IMR-90 (cell line): ENCODE measurements at regions not wholly inside any gene's neighbourhood (a gene's known extent, or its start where the extent isn't known, plus 50 kb on each side); places are given as distances from the start of the nearest gene placed in this dataset.

Source experiments
- ATAC-seq: fragments of 200-7000 bp; cut with Tn5 transposase; 2 replicates; pipeline ENCODE4 v1.9.1; 2020; ENCODE audit warnings: low read depth, mild to moderate bottlenecking, moderate library complexity
- BruUV-seq: library from RNA; stranded (reverse); fragments of 400-500 nt; replicated peaks from 2 replicates; lab custom pipeline; 2021; lab: Mats Ljungman, UMichigan
- CTCF ChIA-PET: fragments of 300-600 bp; formaldehyde crosslinking; extraction: SDS; loops from one replicate; lab custom pipeline; 2021; ENCODE audit warnings: antibody characterized with exemption; lab: Yijun Ruan, JAX
- POLR2A ChIA-PET: fragments of 300-600 bp; sonication (Branson Sonifier 250); formaldehyde crosslinking; loops from one replicate; lab custom pipeline; 2022; ENCODE audit warnings: antibody characterized with exemption; ENCODE audit not compliant: unreplicated experiment; lab: Charles Lee
- DNase-seq: peaks from one replicate; pipeline ENCODE4 v3.0.0; 2013
- H2AFZ ChIP-seq: replicated peaks from 2 replicates; pipeline ENCODE3; 2013; ENCODE audit warnings: low read length, mild to moderate bottlenecking; ENCODE audit not compliant: poor library complexity
- H2AK5ac ChIP-seq: 2 replicates; pipeline ENCODE4 v1.6.1; 2013; ENCODE audit warnings: low read depth, low read length, inconsistent platforms
- H2AK9ac ChIP-seq: replicated peaks from 2 replicates; pipeline ENCODE3; 2013; ENCODE audit warnings: mild to moderate bottlenecking, low read depth, low read length, moderate library complexity; ENCODE audit not compliant: poor library complexity
- H2BK120ac ChIP-seq: 2 replicates; pipeline ENCODE4 v1.6.1; 2013; ENCODE audit warnings: low read depth, low read length, inconsistent platforms
- H2BK15ac ChIP-seq: 3 replicates; pipeline ENCODE4 v1.6.1; 2013; ENCODE audit warnings: low read depth, low read length, inconsistent platforms
- H2BK20ac ChIP-seq: 2 replicates; pipeline ENCODE4 v1.6.1; 2013; ENCODE audit warnings: low read depth, mild to moderate bottlenecking, inconsistent platforms, low read length, moderate library complexity
- H2BK5ac ChIP-seq: 2 replicates; pipeline ENCODE4 v1.6.1; 2013; ENCODE audit warnings: mild to moderate bottlenecking, low read depth, low read length, inconsistent platforms; ENCODE audit not compliant: poor library complexity, severe bottlenecking
- H3K14ac ChIP-seq: replicated peaks from 2 replicates; pipeline ENCODE4 v1.6.1; 2013; ENCODE audit warnings: low read depth, low read length, inconsistent platforms
- H3K18ac ChIP-seq: 2 replicates; pipeline ENCODE4 v1.6.1; 2013; ENCODE audit warnings: low read depth, low read length, control low read depth
- H3K23ac ChIP-seq: 2 replicates; pipeline ENCODE4 v1.6.1; 2013; ENCODE audit warnings: low read depth, low read length, inconsistent platforms
- H3K27ac ChIP-seq: 2 replicates; pipeline ENCODE4 v1.5.1; 2013; ENCODE audit warnings: mild to moderate bottlenecking, control low read depth, low read length; ENCODE audit not compliant: insufficient read depth
- H3K27me3 ChIP-seq: 2 replicates; pipeline ENCODE4 v1.6.1; 2013; ENCODE audit warnings: low read length; ENCODE audit not compliant: control insufficient read depth, insufficient read depth
- H3K36me3 ChIP-seq: 2 replicates; pipeline ENCODE4 v1.6.1; 2013; ENCODE audit warnings: low read length, mixed read lengths; ENCODE audit not compliant: control insufficient read depth, insufficient read depth
- H3K4ac ChIP-seq: 2 replicates; pipeline ENCODE4 v1.6.1; 2013; ENCODE audit warnings: low read depth, low read length, inconsistent platforms
- H3K4me1 ChIP-seq: 2 replicates; pipeline ENCODE4 v1.6.1; 2013; ENCODE audit warnings: low read length, mixed read lengths; ENCODE audit not compliant: control insufficient read depth, insufficient read depth
- H3K4me2 ChIP-seq: 2 replicates; pipeline ENCODE4 v1.6.1; 2013; ENCODE audit warnings: low read depth, mild to moderate bottlenecking, control low read depth, low read length, moderate library complexity
- H3K4me3 ChIP-seq: 2 replicates; pipeline ENCODE4 v1.5.1; 2013; ENCODE audit warnings: low read depth, mild to moderate bottlenecking, control low read depth, low read length, moderate library complexity; ENCODE audit not compliant: insufficient read depth
- H3K56ac ChIP-seq: 2 replicates; pipeline ENCODE4 v1.6.1; 2013; ENCODE audit warnings: low read length, inconsistent platforms; ENCODE audit not compliant: insufficient read depth; ENCODE audit errors: extremely low read depth
- H3K79me1 ChIP-seq, 2 experiments: 2 replicates each; pipeline ENCODE4 v1.6.1; 2013; ENCODE audit warnings: low read length in 2 of 2, inconsistent platforms in 1 of 2, low read depth in 1 of 2
- H3K9ac ChIP-seq: 2 replicates; pipeline ENCODE4 v1.6.1; 2013; ENCODE audit warnings: low read depth, low read length, control low read depth
- H3K9me1 ChIP-seq: 2 replicates; pipeline ENCODE4 v1.6.1; 2013; ENCODE audit warnings: low read length, inconsistent platforms; ENCODE audit not compliant: insufficient read depth
- H3K9me3 ChIP-seq: 2 replicates; pipeline ENCODE4 v1.6.1; 2013; ENCODE audit warnings: low read length; ENCODE audit not compliant: control insufficient read depth, insufficient read depth
- H4K20me1 ChIP-seq: 2 replicates; pipeline ENCODE4 v1.6.1; 2013; ENCODE audit warnings: low read length, inconsistent platforms; ENCODE audit not compliant: insufficient read depth
- H4K5ac ChIP-seq: 2 replicates; pipeline ENCODE4 v1.6.1; 2013; ENCODE audit warnings: mild to moderate bottlenecking, low read depth, low read length, control low read depth
- H4K8ac ChIP-seq, 2 experiments: 2 replicates each; pipeline ENCODE4 v1.6.1; 2013; ENCODE audit warnings: low read depth in 2 of 2, low read length in 2 of 2, control low read depth in 1 of 2, inconsistent platforms in 1 of 2
- H4K91ac ChIP-seq: 2 replicates; pipeline ENCODE4 v1.6.1; 2013; ENCODE audit warnings: low read depth, low read length, inconsistent platforms; ENCODE audit not compliant: insufficient read depth
- BHLHE40 ChIP-seq: fragments of 150-350 bp; IDR thresholded peaks from 2 replicates; pipeline ENCODE4 v1.6.1; 2016; ENCODE audit warnings: mild to moderate bottlenecking, low read depth, low read length
- CEBPB ChIP-seq: IDR thresholded peaks from 2 replicates; pipeline ENCODE4 v1.6.1; 2012; ENCODE audit warnings: low read depth, low read length, improper control_type of control experiment
- FOS ChIP-seq: fragments of 150-350 bp; IDR thresholded peaks from 2 replicates; pipeline ENCODE4 v1.6.1; 2016; ENCODE audit warnings: low read depth, low read length
- POLR2A ChIP-seq: IDR thresholded peaks from 2 replicates; pipeline ENCODE4 v1.6.1; 2012; ENCODE audit warnings: mild to moderate bottlenecking, low read depth, low read length
- RCOR1 ChIP-seq: IDR thresholded peaks from 2 replicates; pipeline ENCODE4 v1.6.1; 2012; ENCODE audit warnings: mild to moderate bottlenecking, low read length, improper control_type of control experiment; ENCODE audit not compliant: insufficient replicate concordance
- RFX5 ChIP-seq: IDR thresholded peaks from 2 replicates; pipeline ENCODE4 v1.8.0; 2012; ENCODE audit warnings: low read depth, mild to moderate bottlenecking, low read length, moderate library complexity
- SMC3 ChIP-seq: fragments of 150-350 bp; IDR thresholded peaks from 2 replicates; pipeline ENCODE4 v1.6.1; 2016; ENCODE audit warnings: low read depth, mild to moderate bottlenecking, antibody characterized with exemption, low read length, moderate library complexity
- WGBS, 2 experiments: methylation state at CpG; one replicate each; pipeline versions ENCODE4 v1.1.5 to v1.1.7; 2013; ENCODE audit warnings: missing lambda C conversion rate in 2 of 2; ENCODE audit not compliant: insufficient read length in 1 of 2; ENCODE audit errors: extremely low coverage in 2 of 2; 5-methylcytosine and 5-hydroxymethylcytosine counted together
- dilution Hi-C: fragments of 300-500 bp; cut with HindIII; formaldehyde crosslinking; loops from one replicate; pipeline ENCODE4 v1.14.3; 2018; ENCODE audit warnings: low sequenced_read_pairs; ENCODE audit not compliant: unreplicated experiment
- in situ Hi-C: fragments of 300-500 bp; cut with MboI; formaldehyde crosslinking; loops from 3 replicates; pipeline ENCODE4 v1.14.3; 2019; ENCODE audit warnings: low sequenced_read_pairs, inconsistent platforms, mixed read lengths
- intact Hi-C: fragments of 100-400 bp; cut with micrococcal nuclease; formaldehyde crosslinking; loops from 2 replicates; pipeline ENCODE4 v1.10.0; 2022
- TF ChIP-seq, protein P1 (sequence below): fragments of 150-350 bp; IDR thresholded peaks from 2 replicates; pipeline ENCODE4 v1.6.1; 2016; ENCODE audit warnings: low read depth, mild to moderate bottlenecking, low read length, moderate library complexity, borderline replicate concordance

DNA sequence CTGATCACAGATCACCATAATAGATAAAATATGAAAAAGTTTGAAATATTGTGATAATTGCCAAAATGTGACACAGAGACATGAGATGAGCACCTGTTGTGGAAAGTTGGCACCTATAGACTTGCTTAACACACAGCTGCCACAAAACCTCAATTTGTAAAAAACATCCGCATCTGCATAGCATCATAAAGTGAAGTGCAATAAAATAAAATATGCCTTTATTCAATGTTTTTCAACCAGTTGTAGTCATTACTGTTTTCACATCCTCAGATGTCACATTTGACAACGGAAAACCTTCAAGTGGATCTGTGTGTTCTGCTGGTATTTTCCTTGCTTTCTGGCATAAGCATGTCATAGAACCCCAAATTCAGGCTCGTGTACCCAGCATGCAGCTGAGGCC lies 50.2 kb upstream of the IFNGR1 start:
- Histone ChIP-seq H2BK120ac (no peak overlapping the region), H4K20me1 (no peaks in the 10 kb centered on the region), H4K8ac (no peak overlapping the region), H2AFZ (no peak overlapping the region), H4K91ac (no peak overlapping the region), H2BK20ac (no peak overlapping the region), H3K4me2 (no peak overlapping the region), H2BK5ac (no peak overlapping the region), H3K14ac (no peak overlapping the region), H2AK9ac (no peak overlapping the region), H2BK15ac (no peak overlapping the region), H3K36me3 (no peaks in the 10 kb centered on the region), H3K27me3 (peaks cover 15% of the 10 kb centered on the region), H3K9me1 (no peaks in the 10 kb centered on the region), H3K79me1 (no peaks in the 10 kb centered on the region), H3K56ac (no peak overlapping the region), H3K4me3 (no peak overlapping the region), H3K23ac (no peak overlapping the region), H3K9ac (no peak overlapping the region), H2AK5ac (no peak overlapping the region), H3K27ac (no peak overlapping the region), H4K5ac (no peak overlapping the region), H3K18ac (no peak overlapping the region), H3K4ac (no peak overlapping the region), H3K4me1 (0 out of 2 replicates have a peak, but pooled peaks cover 1% of the 10 kb centered on the region), H3K9me3 (peaks cover under 1% of the 10 kb centered on the region; the same call in 1 of the 2 replicates)
- ATAC-seq (no peak), DNase-seq (no peak)
- dilution Hi-C loops: no loop called here
- CTCF ChIA-PET: interaction anchor here (2.0 kb wide), 1 partner anchor 45 kb away, joined by 6 read pairs; no protein-coding TSS in a partner anchor
- POLR2A ChIA-PET: no interaction called here
- intact Hi-C loops: no loop called here
- BruUV-seq: no TSS peak
- in situ Hi-C loops: no loop called here
- no CpG with 5 or more reads among the region's 3 CpGs for WGBS, 2 experiments
- TF ChIP-seq POLR2A (no peak), CEBPB (no peak), RCOR1 (no peak), BHLHE40 (no peak), RFX5 (no peak), FOS (no peak), SMC3 (no peak)
- TF ChIP-seq, protein P1, sequence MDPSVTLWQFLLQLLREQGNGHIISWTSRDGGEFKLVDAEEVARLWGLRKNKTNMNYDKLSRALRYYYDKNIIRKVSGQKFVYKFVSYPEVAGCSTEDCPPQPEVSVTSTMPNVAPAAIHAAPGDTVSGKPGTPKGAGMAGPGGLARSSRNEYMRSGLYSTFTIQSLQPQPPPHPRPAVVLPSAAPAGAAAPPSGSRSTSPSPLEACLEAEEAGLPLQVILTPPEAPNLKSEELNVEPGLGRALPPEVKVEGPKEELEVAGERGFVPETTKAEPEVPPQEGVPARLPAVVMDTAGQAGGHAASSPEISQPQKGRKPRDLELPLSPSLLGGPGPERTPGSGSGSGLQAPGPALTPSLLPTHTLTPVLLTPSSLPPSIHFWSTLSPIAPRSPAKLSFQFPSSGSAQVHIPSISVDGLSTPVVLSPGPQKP: no peak
